ENCODE measurements at regions not wholly inside any gene's neighbourhood (a gene's known extent, or its start where the extent isn't known, plus 50 kb on each side); places are given as distances from the start of the nearest gene placed in this dataset.

DNA sequence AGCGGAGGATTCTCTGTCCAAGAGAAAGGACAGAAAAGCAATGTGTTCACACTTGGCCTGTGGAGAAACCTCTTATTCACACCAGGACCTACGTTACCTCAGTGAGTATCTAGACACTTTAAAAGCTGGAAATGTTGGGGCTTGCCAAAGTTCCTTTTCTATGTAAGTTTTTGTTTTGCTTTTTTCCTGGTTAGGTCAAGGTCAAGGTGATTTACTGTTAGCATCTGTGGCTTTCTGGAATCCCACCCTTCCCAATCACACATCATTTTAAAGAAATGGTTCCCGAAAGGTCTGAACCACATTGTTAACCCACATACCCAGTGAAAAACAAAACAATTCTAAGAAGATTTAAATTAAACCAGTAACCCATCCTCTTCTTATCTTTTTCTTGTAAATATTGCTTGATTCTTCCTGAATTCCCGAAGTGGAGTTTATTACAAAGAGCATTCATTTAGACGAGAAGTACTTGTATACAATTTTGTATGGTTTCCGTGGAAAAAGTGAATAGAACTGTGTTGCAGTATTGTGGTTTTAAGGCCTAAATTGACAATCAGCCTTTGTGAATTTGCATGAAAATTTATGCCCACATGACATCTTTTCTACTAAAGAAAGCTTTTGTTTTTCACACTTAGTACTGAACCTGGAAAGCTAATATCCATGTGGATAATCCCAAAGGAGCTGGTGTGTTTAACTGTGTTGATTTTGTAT, 827.0 kb upstream of the IGFBP3 start:
- Mint-ChIP-seq H3K4me3 (no peak overlapping the region), H3K4me1 (no peaks in the 10 kb centered on the region), H3K27me3 (no peaks in the 10 kb centered on the region), H3K36me3 (no peaks in the 10 kb centered on the region), H3K9me3 (peaks cover 4 to 13% (median 9%) of the 10 kb centered on the region in 3 donors), H3K27ac (no peak overlapping the region)
- Histone ChIP-seq H3K36me3 (ENCODE audit: control insufficient read depth in 2 of 2, extremely low read depth in 1 of 2, insufficient read depth in 1 of 2, low read length in 1 of 2) (no peaks in the 10 kb centered on the region), H3K9me3 (no peaks in the 10 kb centered on the region), H3K27me3 (replicated peaks in 1 of 2; ENCODE audit: control insufficient read depth in 2 of 2, extremely low read depth in 1 of 2, insufficient read depth in 2 of 2, low read length in 1 of 2) (no peaks in the 10 kb centered on the region), H3K4me3 (ENCODE audit: control insufficient read depth in 1 of 2, extremely low read depth in 1 of 2, low read length in 1 of 2) (no peak overlapping the region), H3K4me1 (ENCODE audit: control insufficient read depth in 1 of 2, extremely low read depth in 1 of 2, insufficient read depth in 2 of 2, low read length in 2 of 2) (no peaks in the 10 kb centered on the region), H3K27ac (ENCODE audit: low read length) (no peak overlapping the region)
- no peak for DNase-seq
- POLR2A ChIA-PET, result no interaction called here
- no peak for ATAC-seq (replicated peaks in 1 of 4)
- CTCF ChIA-PET, result no interaction called here
- WGBS (ENCODE audit: insufficient coverage), result 100% methylated on average over 1 of the region's 6 CpGs

DNA sequence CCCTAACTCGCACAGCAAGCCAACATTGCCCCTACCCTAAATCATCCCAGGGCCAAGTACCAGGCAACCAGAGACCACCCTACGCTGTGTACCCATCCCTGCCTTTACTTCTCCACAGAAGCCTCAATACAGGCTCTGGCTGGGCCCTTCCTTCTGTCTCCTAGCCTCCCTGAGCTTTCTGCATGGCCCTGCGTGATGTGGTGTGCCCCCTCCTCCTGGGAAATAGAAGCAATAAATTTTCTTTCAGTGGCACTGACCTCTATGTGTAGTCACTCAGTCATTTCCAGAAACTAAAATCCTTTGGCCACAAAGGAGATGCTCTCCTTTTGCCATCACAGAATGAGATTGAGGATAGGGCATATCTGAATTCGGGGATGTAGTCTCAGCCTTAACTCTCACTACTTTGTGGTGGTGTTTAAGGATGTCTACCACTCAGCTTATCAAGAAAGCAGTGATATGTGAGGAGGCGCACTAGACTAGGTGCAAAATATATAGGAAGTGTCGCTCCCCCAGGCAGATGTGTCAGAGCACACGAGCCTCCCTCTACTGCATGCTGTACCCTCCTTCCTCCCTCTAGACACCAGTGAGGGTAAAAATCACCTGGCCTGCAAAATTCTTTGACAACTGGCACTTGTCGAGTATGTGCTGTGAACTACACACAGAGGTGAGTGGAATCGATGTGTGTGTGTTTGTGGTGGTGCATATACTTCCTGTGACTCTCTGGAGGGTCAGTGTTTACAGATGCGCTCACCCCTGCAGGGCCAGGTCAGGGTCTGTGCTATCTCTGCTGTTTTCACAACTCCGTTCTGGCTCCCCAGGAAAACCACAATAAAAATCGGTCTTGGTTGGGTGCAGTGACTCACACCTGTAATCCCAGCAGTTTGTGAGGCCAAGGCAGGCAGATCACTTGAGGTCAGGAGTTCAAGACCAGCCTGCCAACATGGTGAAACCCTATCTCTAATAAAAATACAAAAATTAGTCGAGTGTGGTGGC, 825.9 kb upstream of the IGFBP3 start:
- DNase-seq (no peak), ATAC-seq (replicated peaks in 1 of 4) (no peak)
- CTCF ChIA-PET, result no interaction called here
- no peaks in the 10 kb centered on the region for H3K36me3 ChIP-seq (ENCODE audit: control insufficient read depth in 2 of 2, extremely low read depth in 1 of 2, insufficient read depth in 1 of 2, low read length in 1 of 2)
- H3K9me3 ChIP-seq, result no peaks in the 10 kb centered on the region
- no peaks in the 10 kb centered on the region for H3K4me1 ChIP-seq (ENCODE audit: control insufficient read depth in 1 of 2, extremely low read depth in 1 of 2, insufficient read depth in 2 of 2, low read length in 2 of 2)
- no peaks in the 10 kb centered on the region for H3K27me3 ChIP-seq (replicated peaks in 1 of 2; ENCODE audit: control insufficient read depth in 2 of 2, extremely low read depth in 1 of 2, insufficient read depth in 2 of 2, low read length in 1 of 2)
- whole genome bisulfite sequencing (ENCODE audit: insufficient coverage), result 69% methylated on average over 6 of the region's 13 CpGs
- Mint-ChIP-seq H3K27ac (no peak overlapping the region), H3K36me3 (no peaks in the 10 kb centered on the region), H3K4me1 (no peaks in the 10 kb centered on the region), H3K4me3 (no peak overlapping the region), H3K9me3 (peaks cover 4 to 15% (median 6%) of the 10 kb centered on the region in 3 donors), H3K27me3 (no peaks in the 10 kb centered on the region)
- no peak overlapping the region for H3K27ac ChIP-seq (ENCODE audit: low read length)
- POLR2A ChIA-PET, result no interaction called here
- H3K4me3 ChIP-seq (ENCODE audit: control insufficient read depth in 1 of 2, extremely low read depth in 1 of 2, low read length in 1 of 2), result no peak overlapping the region

DNA sequence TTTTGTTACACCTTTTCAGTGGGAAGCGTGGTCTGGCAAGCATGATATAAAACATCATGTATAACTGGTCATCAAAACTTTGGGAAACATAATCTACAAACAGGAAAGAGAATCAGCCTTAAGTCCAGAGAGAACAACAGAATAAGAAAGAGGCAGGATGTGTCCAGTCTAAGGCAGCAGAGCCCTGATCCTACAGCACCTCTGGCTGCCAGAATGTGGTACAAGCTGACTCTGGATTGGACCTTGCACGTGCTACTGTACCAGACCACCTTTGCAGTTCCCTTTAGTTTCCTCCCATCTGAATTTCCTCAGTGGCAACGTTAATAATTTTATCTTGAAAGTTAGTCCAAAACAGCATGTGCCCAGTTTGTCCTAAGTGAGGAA, 824.6 kb upstream of the IGFBP3 start:
- H3K36me3 ChIP-seq (ENCODE audit: control insufficient read depth in 2 of 2, extremely low read depth in 1 of 2, insufficient read depth in 1 of 2, low read length in 1 of 2), result no peaks in the 10 kb centered on the region
- H3K9me3 Mint-ChIP-seq, result peaks cover 4 to 8% (median 6%) of the 10 kb centered on the region in 3 donors
- CTCF ChIA-PET, result no interaction called here
- H3K4me1 Mint-ChIP-seq, result no peaks in the 10 kb centered on the region
- no peak overlapping the region for H3K27ac Mint-ChIP-seq
- no peak overlapping the region for H3K4me3 Mint-ChIP-seq
- ATAC-seq (replicated peaks in 1 of 4), result no peak
- H3K9me3 ChIP-seq, result no peaks in the 10 kb centered on the region
- H3K4me3 ChIP-seq (ENCODE audit: control insufficient read depth in 1 of 2, extremely low read depth in 1 of 2, low read length in 1 of 2), result no peak overlapping the region
- no CpG with 5 or more reads among the region's 3 CpGs for WGBS (ENCODE audit: insufficient coverage)
- POLR2A ChIA-PET, result no interaction called here
- no peaks in the 10 kb centered on the region for H3K27me3 Mint-ChIP-seq
- H3K36me3 Mint-ChIP-seq, result no peaks in the 10 kb centered on the region
- no peaks in the 10 kb centered on the region for H3K27me3 ChIP-seq (replicated peaks in 1 of 2; ENCODE audit: control insufficient read depth in 2 of 2, extremely low read depth in 1 of 2, insufficient read depth in 2 of 2, low read length in 1 of 2)
- no peaks in the 10 kb centered on the region for H3K4me1 ChIP-seq (ENCODE audit: control insufficient read depth in 1 of 2, extremely low read depth in 1 of 2, insufficient read depth in 2 of 2, low read length in 2 of 2)
- no peak for DNase-seq
- no peak overlapping the region for H3K27ac ChIP-seq (ENCODE audit: low read length)

DNA sequence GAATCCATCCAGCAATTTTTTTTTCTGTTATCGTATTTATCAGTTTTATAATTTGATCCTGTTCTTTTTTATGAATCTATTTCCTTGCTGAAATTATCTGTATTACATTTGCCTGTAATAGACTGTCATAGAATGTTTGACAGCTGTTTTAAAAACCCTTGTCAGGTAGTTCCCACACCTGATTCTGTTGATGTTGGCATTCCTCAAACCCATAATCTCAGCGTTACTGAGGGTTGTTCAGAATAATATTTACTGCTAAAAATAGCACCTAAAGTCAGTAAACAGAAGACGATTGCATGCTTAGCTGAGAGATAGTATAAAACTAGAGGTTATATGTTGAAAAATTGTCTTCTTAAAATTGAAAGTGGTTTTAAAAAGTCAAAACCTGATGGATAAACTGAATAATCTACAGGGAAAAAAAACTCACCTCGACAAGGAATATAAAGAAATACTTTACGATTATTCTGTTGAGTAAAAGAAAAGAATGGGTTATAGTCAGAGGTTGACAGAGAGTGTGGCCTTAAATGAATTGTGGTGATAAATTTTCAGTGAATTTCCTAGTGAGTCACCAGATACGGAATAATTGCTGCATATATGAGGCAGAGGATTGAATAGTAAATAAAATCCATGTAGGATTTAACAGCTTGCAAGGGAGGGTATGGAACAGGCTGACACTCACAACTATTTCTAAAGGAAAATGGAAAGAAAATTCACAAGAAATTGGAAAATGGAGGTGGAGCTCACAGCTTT, 824.1 kb upstream of the IGFBP3 start:
- no peaks in the 10 kb centered on the region for H3K36me3 ChIP-seq (ENCODE audit: control insufficient read depth in 2 of 2, extremely low read depth in 1 of 2, insufficient read depth in 1 of 2, low read length in 1 of 2)
- H3K4me3 ChIP-seq (ENCODE audit: control insufficient read depth in 1 of 2, extremely low read depth in 1 of 2, low read length in 1 of 2), result no peak overlapping the region
- 90% methylated on average over 2 of the region's 6 CpGs for WGBS (ENCODE audit: insufficient coverage)
- CTCF ChIA-PET, result no interaction called here
- H3K9me3 Mint-ChIP-seq, result peaks cover under 1 to 5% (median 3%) of the 10 kb centered on the region in 3 donors
- H3K4me3 Mint-ChIP-seq, result no peak overlapping the region
- no peak overlapping the region for H3K27ac ChIP-seq (ENCODE audit: low read length)
- ATAC-seq (replicated peaks in 1 of 4) (no peak), DNase-seq (no peak)
- H3K4me1 Mint-ChIP-seq, result no peaks in the 10 kb centered on the region
- no peaks in the 10 kb centered on the region for H3K4me1 ChIP-seq (ENCODE audit: control insufficient read depth in 1 of 2, extremely low read depth in 1 of 2, insufficient read depth in 2 of 2, low read length in 2 of 2)
- H3K36me3 Mint-ChIP-seq, result no peaks in the 10 kb centered on the region
- POLR2A ChIA-PET, result no interaction called here
- no peaks in the 10 kb centered on the region for H3K9me3 ChIP-seq
- no peak overlapping the region for H3K27ac Mint-ChIP-seq
- no peaks in the 10 kb centered on the region for H3K27me3 ChIP-seq (replicated peaks in 1 of 2; ENCODE audit: control insufficient read depth in 2 of 2, extremely low read depth in 1 of 2, insufficient read depth in 2 of 2, low read length in 1 of 2)
- H3K27me3 Mint-ChIP-seq, result no peaks in the 10 kb centered on the region

DNA sequence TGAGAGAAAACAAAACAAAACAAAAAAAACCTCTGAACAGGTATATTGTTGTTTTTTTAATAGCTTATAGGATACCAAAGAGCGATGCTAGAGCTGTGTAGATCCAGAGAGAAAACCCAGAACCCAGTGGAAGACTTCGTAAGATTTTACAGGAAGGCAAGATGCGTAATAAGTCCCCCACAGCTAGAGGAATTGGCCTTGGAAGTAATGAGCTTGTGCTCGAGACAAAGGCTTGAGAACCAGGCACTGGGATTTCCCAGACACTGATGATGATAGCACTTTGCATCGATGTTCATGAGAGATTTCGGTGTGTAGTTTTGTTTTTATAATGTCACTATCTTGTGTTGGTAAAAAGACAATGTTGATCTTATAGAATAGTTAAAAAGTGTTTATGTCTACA, 821.5 kb upstream of the IGFBP3 start:
- no peaks in the 10 kb centered on the region for H3K4me1 Mint-ChIP-seq
- Histone ChIP-seq H3K9me3 (no peaks in the 10 kb centered on the region), H3K4me3 (ENCODE audit: control insufficient read depth in 1 of 2, extremely low read depth in 1 of 2, low read length in 1 of 2) (no peak overlapping the region), H3K36me3 (ENCODE audit: control insufficient read depth in 2 of 2, extremely low read depth in 1 of 2, insufficient read depth in 1 of 2, low read length in 1 of 2) (no peaks in the 10 kb centered on the region), H3K4me1 (ENCODE audit: control insufficient read depth in 1 of 2, extremely low read depth in 1 of 2, insufficient read depth in 2 of 2, low read length in 2 of 2) (no peaks in the 10 kb centered on the region), H3K27me3 (replicated peaks in 1 of 2; ENCODE audit: control insufficient read depth in 2 of 2, extremely low read depth in 1 of 2, insufficient read depth in 2 of 2, low read length in 1 of 2) (no peaks in the 10 kb centered on the region), H3K27ac (ENCODE audit: low read length) (no peak overlapping the region)
- ATAC-seq (replicated peaks in 1 of 4), result no peak
- DNase-seq, result no peak
- H3K27ac Mint-ChIP-seq, result no peak overlapping the region
- H3K36me3 Mint-ChIP-seq, result no peaks in the 10 kb centered on the region
- H3K27me3 Mint-ChIP-seq, result no peaks in the 10 kb centered on the region
- ChIA-PET POLR2A (no interaction called here), CTCF (no interaction called here)
- WGBS (ENCODE audit: insufficient coverage), result 85% methylated on average over 6 of the region's 6 CpGs
- no peak overlapping the region for H3K4me3 Mint-ChIP-seq
- H3K9me3 Mint-ChIP-seq, result peaks cover 5 to 10% (median 5%) of the 10 kb centered on the region in 3 donors

DNA sequence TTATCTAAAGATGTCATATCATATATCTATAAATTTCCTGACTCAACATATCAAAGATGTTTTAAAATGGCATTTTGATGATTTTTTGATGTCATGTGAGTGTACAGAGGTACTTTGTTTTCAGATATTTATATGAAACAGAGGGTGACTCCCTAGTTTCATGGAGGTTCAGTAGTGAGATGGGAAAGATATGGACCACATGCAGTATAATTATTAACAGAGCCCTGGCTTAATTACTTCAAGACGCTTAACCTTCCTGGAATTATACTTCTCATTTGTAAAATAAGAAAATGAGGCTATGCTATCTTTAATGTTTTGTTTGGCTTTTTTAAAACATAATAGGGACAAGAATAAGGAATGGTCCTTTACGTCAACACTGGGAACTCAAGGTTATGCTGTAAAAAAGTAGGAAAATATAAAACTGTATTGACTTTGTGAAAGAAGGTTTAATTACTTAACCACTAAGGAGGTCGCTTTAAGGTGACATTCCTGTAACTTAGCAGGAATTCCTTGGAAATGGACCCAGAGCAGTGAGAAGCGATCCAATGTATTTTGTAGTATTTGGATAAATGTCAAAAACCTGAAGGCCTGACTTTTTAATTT, 821.0 kb upstream of the IGFBP3 start:
- WGBS (ENCODE audit: insufficient coverage), result 100% methylated on average over 1 of the region's 4 CpGs
- H3K36me3 ChIP-seq (ENCODE audit: control insufficient read depth in 2 of 2, extremely low read depth in 1 of 2, insufficient read depth in 1 of 2, low read length in 1 of 2), result no peaks in the 10 kb centered on the region
- Mint-ChIP-seq H3K4me1 (no peaks in the 10 kb centered on the region), H3K27me3 (no peaks in the 10 kb centered on the region), H3K27ac (no peak overlapping the region), H3K9me3 (peaks cover 5 to 10% (median 5%) of the 10 kb centered on the region in 3 donors), H3K36me3 (no peaks in the 10 kb centered on the region), H3K4me3 (no peak overlapping the region)
- no peaks in the 10 kb centered on the region for H3K27me3 ChIP-seq (replicated peaks in 1 of 2; ENCODE audit: control insufficient read depth in 2 of 2, extremely low read depth in 1 of 2, insufficient read depth in 2 of 2, low read length in 1 of 2)
- CTCF ChIA-PET, result no interaction called here
- no peak overlapping the region for H3K4me3 ChIP-seq (ENCODE audit: control insufficient read depth in 1 of 2, extremely low read depth in 1 of 2, low read length in 1 of 2)
- no peaks in the 10 kb centered on the region for H3K9me3 ChIP-seq
- DNase-seq (no peak), ATAC-seq (replicated peaks in 1 of 4) (no peak)
- POLR2A ChIA-PET, result no interaction called here
- H3K27ac ChIP-seq (ENCODE audit: low read length), result no peak overlapping the region
- no peaks in the 10 kb centered on the region for H3K4me1 ChIP-seq (ENCODE audit: control insufficient read depth in 1 of 2, extremely low read depth in 1 of 2, insufficient read depth in 2 of 2, low read length in 2 of 2)

Data from T-cell (primary cell).